Right lobe of liver (tissue), 6 donors: ENCODE measurements at regions not wholly inside any gene's neighbourhood (a gene's known extent, or its start where the extent isn't known, plus 50 kb on each side); places are given as distances from the start of the nearest gene placed in this dataset.

Experiments used
- ATAC-seq, 4 donors: fragments of 200-7000 bp; cut with Tn5 transposase; one replicate each; pipeline ENCODE4 v1.9.1; 2020; ENCODE audit warnings: mild to moderate bottlenecking in 4 of 4, moderate library complexity in 4 of 4
- DNase-seq, 3 donors: peaks; one replicate each; pipeline ENCODE4 v3.0.0-alpha.2; 2020
- H3K27ac ChIP-seq, 3 donors: fragments of 200-600 bp; one replicate each; pipeline ENCODE4 v1.8.0; 2022
- H3K27me3 ChIP-seq, 2 donors: fragments of 200-600 bp; one replicate each; pipeline ENCODE4 v1.8.0; 2022
- H3K36me3 ChIP-seq, 4 donors: fragments of 200-600 bp; sonication (generic) in 1 of 4; one replicate each; pipeline versions ENCODE4 v1.5.1 to v1.8.0; 2017 to 2022; ENCODE audit warnings: control low read depth in 1 of 4
- H3K4me1 ChIP-seq, 4 donors: fragments of 200-600 bp; sonication (generic) in 1 of 4; one replicate each; pipeline versions ENCODE4 v1.5.1 to v1.8.0; 2017 to 2022; ENCODE audit warnings: control low read depth in 1 of 4
- H3K4me3 ChIP-seq, 3 donors: fragments of 200-600 bp; one replicate each; pipeline ENCODE4 v1.8.0; 2022
- H3K9me3 ChIP-seq, 4 donors: fragments of 200-600 bp; sonication (generic) in 1 of 4; one replicate each; pipeline versions ENCODE4 v1.5.1 to v1.8.0; 2017 to 2022; ENCODE audit warnings: control low read depth in 1 of 4
- CTCF ChIP-seq, 4 donors: fragments of 200-600 bp in 3 of 4; fragments of 450-650 bp in 1 of 4; IDR thresholded peaks; one replicate each; pipeline versions ENCODE4 v1.5.1 to v1.8.0; 2016 to 2022; ENCODE audit warnings: antibody characterized with exemption in 4 of 4, mild to moderate bottlenecking in 2 of 4
- POLR2A ChIP-seq: fragments of 450-650 bp; IDR thresholded peaks from one replicate; pipeline ENCODE4 v1.6.1; 2017; ENCODE audit warnings: antibody characterized with exemption, mild to moderate bottlenecking
- whole genome bisulfite sequencing: methylation state at CpG from one replicate; pipeline ENCODE4 v1.1.6; 2018; ENCODE audit warnings: low coverage, low lambda C conversion rate; ENCODE audit not compliant: insufficient coverage; ENCODE audit errors: missing lambda C conversion rate; 5-methylcytosine and 5-hydroxymethylcytosine counted together
- intact Hi-C, 2 donors: fragments of 100-400 bp; cut with DNase I; formaldehyde crosslinking; loops; one replicate each; pipeline versions ENCODE4 v1.11.2 to v1.14.1; 2022
- donor health status: DM: no; HTN: yes; CAD: no.
- donor health status: DM: no; HTN: no; CAD: no.
- donor health status: DM: no; HTN: no; CAD: no.
- donor health status: DM: no; HTN: yes; CAD: no.
- donor health status: DM: no; HTN: yes; CAD: no.

- ATAC-seq (no peak), DNase-seq (no peak)
- intact Hi-C loops, result no loop called here
- Histone ChIP-seq H3K27ac (no peak overlapping the region), H3K36me3 (no peaks in the 10 kb centered on the region), H3K9me3 (no peaks in the 10 kb centered on the region), H3K4me1 (no peaks in the 10 kb centered on the region), H3K4me3 (no peak overlapping the region), H3K27me3 (no peaks in the 10 kb centered on the region)
- TF ChIP-seq CTCF (IDR thresholded peaks at IDR 0.05) (no peak), POLR2A (no peak)
- 78% methylated on average over 2 of the region's 2 CpGs for WGBS
Observed at GRCh38 chr6:79763301-79763700, 132.2 kb downstream of the SH3BGRL2 start.

- DNase-seq (no peak), ATAC-seq (peak in 2 of 4 donors; percentile 35 to 45)
- no peaks in the 10 kb centered on the region for H3K36me3 ChIP-seq
- H3K4me3 ChIP-seq, result no peak overlapping the region
- no peaks in the 10 kb centered on the region for H3K27me3 ChIP-seq
- no peaks in the 10 kb centered on the region for H3K4me1 ChIP-seq
- no peak overlapping the region for H3K27ac ChIP-seq
- WGBS, result 34% methylated on average over 3 of the region's 3 CpGs
- peak in 3 of 4 donors; percentile 14 to 35 (median 29) for TF ChIP-seq CTCF (IDR thresholded peaks at IDR 0.05)
- TF ChIP-seq POLR2A, result no peak
- intact Hi-C loops, result no loop called here
- H3K9me3 ChIP-seq, result no peaks in the 10 kb centered on the region
Observed at GRCh38 chr6:79762370-79762769, 131.2 kb downstream of the SH3BGRL2 start.

- Histone ChIP-seq H3K36me3 (no peaks in the 10 kb centered on the region), H3K27me3 (no peaks in the 10 kb centered on the region), H3K4me1 (no peaks in the 10 kb centered on the region), H3K4me3 (no peak overlapping the region), H3K9me3 (no peaks in the 10 kb centered on the region), H3K27ac (no peak overlapping the region)
- DNase-seq (no peak), ATAC-seq (no peak)
- intact Hi-C loops, result no loop called here
- 54% methylated on average over 2 of the region's 2 CpGs for WGBS
- no peak for TF ChIP-seq CTCF (IDR thresholded peaks at IDR 0.05)
- TF ChIP-seq POLR2A, result no peak
Observed at GRCh38 chr6:79756496-79756895, 125.4 kb downstream of the SH3BGRL2 start.

- 46% methylated on average over 4 of the region's 4 CpGs for WGBS
- Histone ChIP-seq H3K9me3 (no peaks in the 10 kb centered on the region), H3K36me3 (no peaks in the 10 kb centered on the region), H3K27ac (no peak overlapping the region), H3K27me3 (no peaks in the 10 kb centered on the region), H3K4me3 (no peak overlapping the region), H3K4me1 (no peaks in the 10 kb centered on the region)
- intact Hi-C loops, result no loop called here
- DNase-seq, result no peak
- ATAC-seq, result peak in 1 of 4 donors; percentile 55
- TF ChIP-seq CTCF (IDR thresholded peaks at IDR 0.05) (no peak), POLR2A (no peak)
Observed at GRCh38 chr6:79755967-79756366, 124.8 kb downstream of the SH3BGRL2 start.
